HG02885 (cell line): ENCODE measurements at regions not wholly inside any gene's neighbourhood (a gene's known extent, or its start where the extent isn't known, plus 50 kb on each side); places are given as distances from the start of the nearest gene placed in this dataset.

Source experiments
- ATAC-seq: cut with Tn5 transposase; IDR thresholded peaks from one replicate; pipeline ENCODE4 v1.9.1; 2021; ENCODE audit warnings: mild to moderate bottlenecking; ENCODE audit not compliant: unreplicated experiment, poor library complexity

DNA sequence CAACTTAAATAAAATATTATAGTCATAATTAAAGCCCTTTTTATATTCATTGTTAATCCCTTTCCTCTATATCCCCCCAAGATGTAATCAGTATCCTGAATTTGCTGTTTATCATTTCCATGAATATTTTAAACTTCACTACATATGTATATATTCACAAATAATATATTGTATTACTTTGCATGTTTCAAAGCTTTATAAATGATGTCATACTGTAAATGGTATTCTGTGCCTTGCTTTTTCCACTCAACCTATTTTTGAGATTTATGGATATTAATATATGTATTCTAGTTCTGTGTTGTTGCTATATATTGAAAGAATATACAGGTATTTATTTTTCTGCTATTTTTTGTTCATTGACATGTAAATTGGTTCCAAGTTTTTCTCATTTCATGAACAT lies 173.1 kb downstream of the CCDC71L start:
- ATAC-seq: no peak

DNA sequence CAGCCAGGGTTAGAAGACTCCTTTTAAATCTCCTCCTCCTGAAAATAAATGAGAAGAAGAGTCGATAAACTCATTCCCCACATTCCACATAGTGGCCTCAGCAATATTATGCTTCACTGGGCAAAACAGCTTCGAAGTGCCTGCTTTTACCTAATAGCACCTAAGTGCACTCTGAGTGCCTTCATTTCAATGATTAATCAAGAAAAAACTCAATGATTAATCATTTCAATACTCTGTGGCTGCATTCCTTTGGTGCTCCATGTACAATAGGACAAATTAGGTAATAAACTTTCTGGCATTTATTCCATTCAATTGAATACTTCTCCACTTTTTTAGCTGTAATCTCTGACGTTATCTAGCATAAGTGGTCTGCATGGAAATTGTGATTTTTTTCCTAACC lies 174.6 kb downstream of the CCDC71L start:
- ATAC-seq: no peak

DNA sequence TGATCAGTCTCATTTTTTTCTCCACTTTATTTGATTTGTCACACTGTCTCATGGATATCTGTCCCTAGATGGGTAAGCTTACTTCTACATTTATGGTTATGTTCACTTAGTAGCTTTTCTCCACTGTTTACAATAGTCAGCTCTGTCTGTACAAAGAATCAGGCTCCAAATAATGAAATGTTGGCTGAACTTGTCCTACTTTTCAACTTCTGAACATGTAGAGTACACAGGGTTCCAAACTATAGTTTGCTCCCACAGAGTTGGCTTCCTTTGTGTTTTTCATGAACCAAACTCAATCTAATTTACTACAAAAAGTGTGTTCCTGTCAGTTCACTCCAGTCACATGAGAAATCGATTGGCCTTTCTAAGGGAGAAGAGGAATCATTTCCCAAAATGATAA lies 175.0 kb downstream of the CCDC71L start:
- no peak for ATAC-seq

DNA sequence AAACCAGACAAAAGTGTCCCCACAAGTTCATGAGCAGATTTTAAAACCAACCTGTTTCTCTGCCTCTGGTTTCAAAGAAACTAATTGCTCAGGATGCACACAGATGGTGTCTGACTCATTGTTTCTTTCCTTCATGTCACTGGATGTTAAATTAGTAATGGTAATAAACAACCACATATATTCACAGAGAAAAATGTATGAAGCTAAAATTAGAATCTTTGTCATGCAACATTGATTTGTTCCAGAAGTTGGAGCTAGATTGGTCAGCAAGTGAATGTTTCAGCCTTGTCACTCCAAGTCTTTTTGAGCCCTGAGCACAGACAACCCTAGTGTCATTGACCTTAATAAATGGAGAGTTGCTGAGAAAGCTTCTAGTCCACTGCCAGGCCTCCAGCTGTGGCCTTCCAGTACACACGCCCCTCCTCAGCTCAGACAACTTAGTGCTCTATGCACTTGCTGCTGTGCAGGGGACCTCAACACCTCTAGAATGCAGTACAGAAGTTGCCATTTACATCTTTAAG lies 175.9 kb downstream of the CCDC71L start:
- peak; percentile 57 for ATAC-seq

- peak; percentile 20 for ATAC-seq
Measured at GRCh38 chr7:106484562-106484961, 176.4 kb downstream of the CCDC71L start.

GRCh38 chr7:106482091-106482490 lies 178.9 kb downstream of the CCDC71L start:
- no peak for ATAC-seq

GRCh38 chr7:106480616-106481031 lies 180.3 kb downstream of the CCDC71L start:
- ATAC-seq: no peak

- ATAC-seq: peak; percentile 72
Measured at GRCh38 chr7:106480161-106480579, 180.8 kb downstream of the CCDC71L start.

GRCh38 chr7:106476751-106477150 lies 184.2 kb downstream of the CCDC71L start:
- ATAC-seq: no peak

GRCh38 chr7:106472741-106473140 lies 188.0 kb upstream of the NAMPT start:
- no peak for ATAC-seq

DNA sequence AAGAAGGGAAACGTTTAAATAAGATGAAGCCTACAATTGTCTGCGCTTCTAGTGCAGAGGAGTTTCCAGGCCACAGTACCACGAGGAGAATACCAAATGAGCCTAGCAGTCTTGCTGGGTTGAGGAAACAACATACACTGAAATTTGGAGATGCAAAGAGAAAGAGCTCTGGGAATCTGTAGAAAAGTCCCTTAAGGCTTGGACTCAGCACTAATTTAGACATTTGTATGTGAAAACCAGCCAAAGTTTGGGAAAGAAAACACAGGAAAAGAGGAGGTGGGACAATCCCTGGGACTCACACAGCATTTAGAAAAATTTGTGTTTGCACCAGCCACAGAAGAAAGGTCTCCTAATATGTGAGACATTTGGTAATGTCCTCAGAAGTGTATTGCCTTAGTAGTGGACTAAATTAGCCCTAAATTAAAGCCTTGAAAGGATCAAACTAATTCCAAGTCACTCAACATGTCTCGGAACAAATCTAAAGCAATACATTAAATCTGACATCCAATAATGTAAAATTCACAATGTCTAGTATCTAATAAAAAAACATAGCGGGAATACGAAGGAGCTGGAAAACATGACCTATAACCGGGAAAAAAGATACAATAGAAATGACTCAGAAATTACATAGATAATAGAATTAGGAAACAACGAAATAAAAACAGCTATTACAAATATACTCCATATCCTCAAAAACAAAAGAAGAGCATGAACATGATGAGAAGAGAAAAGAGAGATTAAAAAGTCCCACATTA lies 187.1 kb upstream of the NAMPT start:
- no peak for ATAC-seq

DNA sequence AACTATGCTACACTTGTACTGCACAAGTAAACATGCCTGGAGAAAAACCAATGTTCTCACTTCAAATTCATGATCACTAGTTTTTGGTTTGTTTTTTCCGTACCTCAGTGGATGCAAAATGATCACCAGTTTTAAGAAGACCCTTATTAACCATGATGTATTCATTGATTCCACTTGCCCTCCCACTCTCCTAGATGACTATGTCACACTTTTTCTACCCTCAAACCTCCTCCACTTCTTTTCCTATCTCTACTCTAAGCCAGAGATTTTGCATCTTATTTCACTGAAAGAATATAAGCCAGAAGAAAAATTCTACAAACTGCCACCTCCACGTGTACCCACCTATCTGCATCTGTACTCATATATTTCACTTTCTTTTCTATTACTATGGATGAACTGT lies 186.2 kb upstream of the NAMPT start:
- ATAC-seq: no peak

GRCh38 chr7:106466867-106467266 lies 182.1 kb upstream of the NAMPT start:
- ATAC-seq: no peak

- ATAC-seq: no peak
Measured at GRCh38 chr7:106465704-106466468, 181.1 kb upstream of the NAMPT start.

- ATAC-seq: no peak
Measured at GRCh38 chr7:106464651-106465050, 179.9 kb upstream of the NAMPT start.

GRCh38 chr7:106463851-106464611 lies 179.2 kb upstream of the NAMPT start:
- no peak for ATAC-seq

GRCh38 chr7:106462914-106463482 lies 178.2 kb upstream of the NAMPT start:
- ATAC-seq: no peak

- no peak for ATAC-seq
Measured at GRCh38 chr7:106462365-106462859, 177.6 kb upstream of the NAMPT start.

GRCh38 chr7:106460792-106461254 lies 176.0 kb upstream of the NAMPT start:
- ATAC-seq: no peak

GRCh38 chr7:106459397-106460072 lies 174.8 kb upstream of the NAMPT start:
- no peak for ATAC-seq
